D341Med (cell line): ENCODE measurements at regions not wholly inside any gene's neighbourhood (a gene's known extent, or its start where the extent isn't known, plus 50 kb on each side); places are given as distances from the start of the nearest gene placed in this dataset.

ENCODE experiments used
- DNase-seq: peaks from one replicate; pipeline ENCODE4 v3.0.0; 2012; ENCODE audit warnings: low spot score

DNA sequence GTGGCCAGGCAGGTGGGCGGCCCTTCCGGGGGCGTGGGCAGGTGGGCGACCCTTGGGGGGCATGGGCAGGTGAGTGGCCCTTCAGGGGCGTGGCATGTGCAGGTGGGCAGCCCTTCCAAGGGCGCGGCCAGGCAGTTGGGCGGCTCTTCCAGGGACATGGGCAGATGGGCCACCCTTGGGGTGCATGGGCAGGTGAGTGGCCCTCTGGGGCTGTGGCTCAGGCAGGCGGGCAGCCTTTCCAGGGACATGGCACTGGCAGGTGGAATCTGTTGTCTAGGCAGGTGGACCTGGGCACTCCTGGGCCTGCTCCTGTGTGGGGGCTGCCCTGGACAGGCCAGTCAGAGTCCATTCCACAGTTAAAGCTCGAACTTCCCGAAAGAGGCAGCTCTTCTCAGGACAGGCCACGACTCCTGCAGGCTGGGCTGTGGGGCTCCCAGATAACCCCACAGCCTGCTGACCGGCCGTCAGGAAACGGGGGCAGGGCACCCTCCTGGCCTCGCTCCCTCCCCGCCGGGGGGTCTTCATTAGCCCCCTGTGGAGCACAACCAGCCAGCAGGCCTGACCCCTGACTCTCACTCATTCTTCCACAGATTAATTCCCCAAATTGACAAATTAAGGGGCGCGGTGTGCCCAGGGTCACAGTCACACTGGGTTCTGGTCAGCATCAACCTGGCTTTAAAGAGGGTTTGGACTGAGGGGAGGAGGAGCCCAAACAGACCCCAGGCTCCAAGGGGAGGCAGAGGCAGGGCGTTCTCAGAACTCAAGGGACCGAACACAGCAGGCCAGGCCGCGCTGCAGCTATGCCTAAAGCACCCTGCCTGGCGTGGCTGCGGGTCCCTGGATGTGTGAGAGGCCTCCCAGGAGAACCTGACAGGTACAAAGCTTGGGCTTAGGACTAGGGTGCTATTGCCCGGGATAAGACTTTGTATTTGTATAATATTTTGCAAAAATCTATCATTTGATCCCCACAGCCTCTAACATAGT, 130.0 kb downstream of the DLL1 start:
- DNase-seq = no peak

DNA sequence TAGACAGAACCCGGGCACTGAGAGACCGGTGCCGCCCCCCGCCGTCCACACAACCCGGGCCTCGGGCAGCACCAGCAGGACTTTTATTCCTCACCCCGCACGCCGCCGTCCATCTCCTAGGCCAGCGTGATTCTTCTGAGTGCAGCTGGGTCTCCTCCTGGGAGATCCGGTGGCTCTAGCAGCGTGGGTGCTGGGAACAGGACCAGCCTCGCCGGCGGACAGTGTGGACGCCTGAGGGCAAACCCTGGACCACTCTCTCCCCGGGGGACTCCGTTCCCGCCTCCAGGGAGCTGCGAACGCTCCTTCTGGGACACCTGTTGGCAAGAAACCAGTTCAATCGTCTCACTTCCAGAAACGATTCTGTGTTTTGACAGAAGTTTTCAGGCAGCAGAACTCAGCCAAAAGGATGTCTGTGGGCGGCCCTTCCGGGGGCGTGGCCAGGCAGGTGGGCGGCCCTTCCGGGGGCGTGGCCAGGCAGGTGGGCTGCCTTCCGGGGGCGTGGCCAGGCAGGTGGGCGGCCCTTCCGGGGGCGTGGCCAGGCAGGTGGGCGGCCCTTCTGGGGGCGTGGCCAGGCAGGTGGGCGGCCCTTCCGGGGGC, 130.7 kb downstream of the DLL1 start:
- no peak for DNase-seq

DNA sequence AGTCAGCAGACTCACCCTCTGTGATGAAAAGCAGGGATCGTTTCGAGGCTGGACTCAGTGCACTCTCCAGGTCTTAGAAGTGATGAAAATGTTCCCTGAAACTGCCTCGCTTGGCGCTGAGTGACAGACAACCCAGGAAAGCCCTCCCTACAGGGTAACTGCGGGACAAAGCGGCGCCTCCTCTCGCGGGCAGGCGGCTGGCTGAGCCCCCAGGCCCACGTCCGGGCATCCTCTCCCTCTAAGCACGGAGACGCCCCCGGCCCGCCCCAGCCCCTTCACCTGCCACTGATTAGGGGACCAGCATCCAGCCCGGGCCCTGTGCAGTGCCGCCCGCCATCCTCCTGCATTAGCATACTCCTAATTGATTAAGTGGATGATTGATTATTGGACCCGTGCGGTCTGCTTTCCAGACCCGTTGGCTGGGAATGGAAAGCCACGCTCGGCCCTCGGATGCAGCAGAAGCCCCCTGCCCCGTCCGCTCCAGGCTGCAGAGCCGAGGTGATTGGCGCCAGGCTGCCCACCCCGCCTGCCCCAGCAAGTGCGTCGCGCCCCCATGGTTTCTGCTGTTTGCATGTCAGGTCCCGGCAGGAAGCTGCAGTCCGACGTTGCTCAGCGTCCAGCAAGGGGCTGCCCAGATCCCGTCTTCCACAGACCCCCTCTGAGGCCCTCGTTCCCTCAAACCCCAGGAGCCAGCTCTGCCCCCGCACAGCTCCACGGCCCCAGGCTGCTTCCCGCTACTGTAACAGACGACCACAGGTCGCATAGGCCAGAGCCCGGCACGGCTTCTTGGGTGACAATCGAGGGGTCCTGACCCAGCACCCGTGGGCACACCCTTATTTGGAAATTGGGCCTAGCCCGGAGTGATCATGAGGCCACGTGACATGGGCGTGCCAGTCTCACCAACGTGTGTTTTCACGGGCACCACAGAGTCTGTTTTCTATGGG, 131.6 kb downstream of the DLL1 start:
- DNase-seq = no peak

DNA sequence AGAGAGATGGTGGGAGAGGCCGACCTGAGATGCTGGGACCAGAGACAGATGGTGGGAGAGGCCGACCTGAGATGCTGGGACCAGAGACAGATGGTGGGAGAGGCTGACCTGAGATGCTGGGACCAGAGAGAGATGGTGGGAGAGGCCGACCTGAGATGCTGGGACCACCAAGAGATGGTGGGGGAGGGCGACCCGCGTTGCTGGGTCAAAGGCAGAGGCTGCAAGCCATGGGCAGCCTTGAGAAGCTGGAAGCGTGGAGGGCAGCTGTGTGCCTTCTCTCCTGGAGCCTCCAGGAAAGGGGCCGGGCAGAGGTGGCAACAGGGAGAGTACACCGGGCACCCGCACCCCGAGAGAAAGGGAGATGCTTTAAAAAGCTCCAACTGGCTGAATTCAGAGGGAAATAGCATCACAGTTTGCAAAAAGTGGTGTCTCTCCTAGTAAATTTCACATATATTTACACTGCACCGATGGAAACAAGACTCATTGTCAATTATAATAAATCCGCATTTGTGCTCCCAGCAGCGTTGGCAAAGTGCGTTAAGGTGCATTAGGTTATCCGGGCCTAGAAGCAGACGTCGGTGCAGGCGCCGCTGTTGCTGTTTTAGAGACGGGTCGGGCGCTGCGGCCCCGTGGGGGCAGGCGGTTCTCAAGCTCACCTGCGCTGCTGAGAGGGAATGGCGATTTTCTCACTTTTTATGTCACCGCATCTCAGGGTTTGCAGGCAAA, 132.4 kb downstream of the DLL1 start:
- DNase-seq = no peak

DNA sequence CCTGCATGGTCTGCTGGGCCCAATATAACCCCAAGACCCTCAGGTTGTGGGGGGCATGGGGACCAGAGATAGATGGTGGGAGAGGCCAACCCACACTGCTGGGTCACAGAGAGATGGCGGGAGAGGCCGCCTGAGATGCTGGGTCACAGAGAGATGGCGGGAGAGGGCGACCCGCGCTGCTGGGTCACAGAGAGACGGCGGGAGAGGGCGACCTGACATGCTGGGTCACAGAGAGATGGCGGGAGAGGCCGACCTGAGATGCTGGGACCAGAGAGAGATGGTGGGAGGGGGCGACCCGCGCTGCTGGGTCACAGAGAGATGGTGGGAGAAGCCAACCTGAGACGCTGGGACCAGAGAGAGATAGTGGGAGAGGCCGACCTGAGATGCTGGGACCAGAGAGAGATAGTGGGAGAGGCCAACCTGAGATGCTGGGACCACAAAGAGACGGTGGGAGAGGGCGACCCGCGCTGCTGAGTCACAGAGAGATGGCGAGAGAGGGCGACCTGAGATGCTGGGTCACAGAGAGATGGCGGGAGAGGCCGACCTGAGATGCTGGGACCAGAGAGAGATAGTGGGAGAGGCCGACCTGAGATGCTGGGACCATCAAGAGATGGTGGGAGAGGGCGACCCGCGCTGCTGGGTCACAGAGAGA, 133.2 kb downstream of the DLL1 start:
- no peak for DNase-seq

DNA sequence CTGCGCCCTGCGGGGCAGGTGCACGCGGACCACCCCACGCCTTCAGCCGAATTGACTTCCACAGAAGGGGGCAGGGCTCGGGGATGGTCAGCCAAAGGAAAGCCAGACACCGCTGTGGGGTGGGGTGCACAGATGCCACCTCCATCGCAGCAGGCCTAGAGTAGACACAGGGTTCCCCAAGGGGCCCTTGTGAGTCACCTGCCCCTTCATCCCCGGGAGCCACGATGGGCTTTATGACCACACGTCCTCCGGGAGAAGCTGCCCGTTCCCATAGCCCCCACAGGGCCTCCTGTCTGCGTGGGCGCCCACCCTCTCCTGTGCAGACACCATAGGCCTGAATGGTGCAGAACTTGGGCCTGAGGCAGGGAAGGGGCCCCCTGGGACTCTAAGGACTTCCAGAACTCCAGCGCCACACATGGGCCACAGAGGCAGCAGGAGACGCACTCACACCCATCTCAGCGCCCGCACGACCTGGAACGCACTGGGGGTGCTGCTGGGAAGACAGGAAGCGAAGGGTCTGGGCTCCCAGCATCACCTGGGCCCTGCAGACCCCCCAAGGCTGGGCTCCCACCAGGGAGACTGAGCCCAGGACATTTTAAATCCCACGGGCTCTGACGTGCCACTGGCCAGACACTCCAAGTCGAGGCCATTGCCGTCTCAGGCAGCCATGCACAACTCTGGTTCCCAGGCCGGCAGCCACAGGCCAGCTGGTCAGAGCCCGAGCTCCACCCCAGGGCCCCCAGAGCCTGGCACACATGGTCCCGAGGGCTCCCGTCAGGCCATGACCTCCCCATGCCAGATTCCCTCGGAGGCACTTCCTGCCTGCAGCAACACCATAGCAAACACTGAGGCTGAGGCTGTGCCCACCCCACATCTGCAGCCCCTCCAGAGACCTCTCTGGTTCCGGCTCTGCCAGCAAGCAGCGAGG, 134.2 kb downstream of the DLL1 start:
- no peak for DNase-seq

DNA sequence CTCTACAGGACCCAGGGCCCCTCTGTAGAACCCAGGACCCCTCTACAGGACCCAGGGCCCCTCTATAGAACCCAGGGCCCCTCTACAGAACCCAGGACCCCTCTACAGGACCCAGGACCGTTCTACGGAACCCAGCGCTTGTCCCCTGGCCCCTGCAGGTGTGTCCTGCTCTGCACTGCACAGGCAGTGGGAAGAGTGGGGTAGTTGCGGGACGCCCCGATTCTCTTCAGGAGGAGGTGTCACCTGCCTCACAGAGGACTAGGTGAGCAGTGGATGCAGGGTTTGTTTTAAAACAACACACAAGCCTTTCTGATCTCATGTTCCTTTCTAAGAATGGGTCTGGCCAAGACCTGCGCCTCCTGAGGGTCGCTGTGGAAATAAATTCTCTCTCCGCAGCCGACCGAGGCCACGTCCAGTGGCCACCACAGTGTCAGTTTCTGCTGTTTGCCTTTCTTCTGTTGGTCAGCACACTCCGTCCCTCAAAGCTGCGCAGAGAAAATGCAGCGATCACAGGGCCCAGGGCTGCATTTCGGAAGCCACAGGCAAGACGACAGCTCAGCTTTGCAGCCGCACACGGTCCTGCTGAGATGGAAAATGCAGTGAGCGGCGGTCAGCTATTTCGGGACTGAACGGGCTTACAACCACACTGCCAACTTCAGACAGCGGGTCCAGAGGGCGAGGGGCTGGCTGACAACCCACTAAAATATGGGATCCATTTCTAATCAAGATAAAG, 135.2 kb downstream of the DLL1 start:
- DNase-seq = no peak

DNA sequence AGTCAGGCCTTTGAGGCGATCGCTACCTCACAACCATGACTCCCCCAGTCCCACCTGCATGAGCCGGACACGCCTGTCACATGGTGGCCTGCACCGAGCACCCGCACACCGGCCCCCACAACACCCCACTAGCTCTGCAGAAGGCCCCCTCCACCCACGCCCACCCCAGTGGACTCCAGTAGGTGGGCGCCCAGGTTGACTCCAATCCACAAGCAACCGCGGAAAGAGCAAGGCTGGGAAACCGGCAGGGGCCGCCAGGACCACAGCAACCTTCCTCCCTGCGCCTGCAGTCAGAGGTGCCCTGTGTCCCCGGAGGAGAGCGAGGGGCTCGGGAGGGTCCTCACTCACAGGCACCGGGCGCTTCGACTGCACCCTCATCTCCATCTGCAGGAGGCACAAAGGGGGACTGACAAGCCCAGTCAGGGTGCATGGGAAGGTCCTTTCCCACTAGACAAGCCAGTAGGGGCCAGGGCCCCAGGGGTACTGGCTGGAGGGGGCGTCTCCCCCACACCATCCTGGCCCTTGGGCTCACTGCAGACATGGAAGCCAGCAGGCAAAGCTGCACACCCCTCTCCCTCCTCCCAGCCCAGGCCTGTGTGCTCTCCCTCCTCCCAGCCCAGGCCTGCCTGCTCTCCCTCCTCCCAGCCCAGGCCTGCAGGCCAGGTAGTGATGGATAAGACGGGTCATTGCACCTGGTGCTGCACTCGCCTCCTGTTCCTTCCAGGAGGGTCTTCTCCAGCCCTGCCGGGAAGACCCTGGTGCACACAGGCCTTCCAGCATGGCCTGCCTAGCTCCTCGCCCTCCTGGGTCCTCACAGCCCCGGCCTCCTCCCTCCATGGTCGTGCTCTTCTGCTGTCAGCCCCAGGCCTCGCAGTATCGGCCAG, 137.2 kb downstream of the DLL1 start:
- no peak for DNase-seq

DNA sequence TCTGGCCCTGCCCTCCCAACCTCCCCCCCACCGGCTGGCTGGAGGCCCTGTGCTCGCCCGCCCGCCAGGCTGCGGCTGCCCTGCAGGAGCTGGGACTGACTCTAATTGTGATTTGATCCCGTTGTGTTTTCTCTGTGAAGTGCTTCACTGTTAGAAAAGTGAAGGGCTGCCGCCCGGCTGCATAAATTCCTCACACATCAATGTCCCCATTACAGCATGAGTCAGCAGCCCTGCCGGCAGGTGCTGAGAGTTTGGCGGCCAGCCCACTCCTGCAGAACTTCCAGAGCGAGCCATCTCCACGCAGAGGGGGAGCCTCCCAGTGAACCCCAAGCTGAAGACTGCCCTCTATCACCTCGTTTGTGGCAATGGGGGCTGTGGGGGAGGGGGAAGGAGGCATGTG, 137.9 kb downstream of the DLL1 start:
- no peak for DNase-seq

DNA sequence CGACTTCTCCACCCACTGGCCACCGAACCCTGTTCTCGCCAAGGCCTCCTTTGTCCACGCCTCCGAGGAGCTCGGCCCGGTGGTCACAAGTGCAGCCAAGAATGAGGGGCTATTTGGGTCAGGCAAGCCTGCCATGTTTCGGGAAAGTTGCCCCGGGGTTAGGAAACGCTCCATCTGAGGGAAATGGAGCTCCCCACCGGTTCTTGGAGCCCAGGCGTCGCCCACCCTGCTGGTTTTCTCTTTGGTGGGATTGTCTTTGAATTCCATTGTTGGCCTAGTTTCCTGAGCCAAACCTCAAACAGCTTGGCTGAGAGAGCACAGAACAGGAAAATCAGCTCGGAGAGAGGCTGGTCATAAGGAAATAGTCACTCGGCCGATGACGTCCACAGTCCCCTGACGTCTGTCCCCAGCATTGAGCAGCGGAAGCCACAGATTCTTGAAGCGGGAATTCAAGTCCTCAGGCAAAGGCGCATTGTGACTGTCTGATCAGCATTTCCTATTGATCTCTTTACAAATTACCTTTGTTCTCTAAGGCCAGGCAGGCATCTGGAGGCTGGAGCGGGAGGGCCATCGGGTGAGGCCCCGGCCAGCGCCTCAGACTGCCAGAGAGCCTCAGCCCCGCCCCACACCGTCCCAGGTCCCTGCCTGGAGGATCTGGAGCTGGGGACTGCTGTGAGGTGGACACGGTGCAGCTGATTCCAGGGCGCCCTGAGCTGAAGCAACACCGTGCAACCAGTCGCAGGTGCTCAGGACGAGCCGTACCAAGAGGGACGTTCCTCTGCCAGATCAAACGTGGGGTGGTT, 138.6 kb downstream of the DLL1 start:
- DNase-seq = no peak

DNA sequence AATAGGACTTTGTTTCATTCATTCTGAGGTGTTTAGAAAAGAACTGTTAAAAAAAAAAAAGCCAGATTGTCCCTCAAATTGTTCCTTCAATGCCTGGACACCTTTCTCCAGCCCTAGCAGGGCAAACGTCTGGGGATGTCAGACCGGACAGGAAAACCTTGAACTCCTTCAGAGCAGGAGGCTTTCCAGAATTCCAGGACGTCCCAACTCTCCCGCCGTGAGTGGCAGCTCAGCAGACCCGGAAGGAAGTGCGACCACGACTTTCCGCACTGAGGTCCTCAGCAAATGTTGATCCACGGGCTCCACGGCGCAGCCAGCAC, 139.1 kb downstream of the DLL1 start:
- DNase-seq = no peak

DNA sequence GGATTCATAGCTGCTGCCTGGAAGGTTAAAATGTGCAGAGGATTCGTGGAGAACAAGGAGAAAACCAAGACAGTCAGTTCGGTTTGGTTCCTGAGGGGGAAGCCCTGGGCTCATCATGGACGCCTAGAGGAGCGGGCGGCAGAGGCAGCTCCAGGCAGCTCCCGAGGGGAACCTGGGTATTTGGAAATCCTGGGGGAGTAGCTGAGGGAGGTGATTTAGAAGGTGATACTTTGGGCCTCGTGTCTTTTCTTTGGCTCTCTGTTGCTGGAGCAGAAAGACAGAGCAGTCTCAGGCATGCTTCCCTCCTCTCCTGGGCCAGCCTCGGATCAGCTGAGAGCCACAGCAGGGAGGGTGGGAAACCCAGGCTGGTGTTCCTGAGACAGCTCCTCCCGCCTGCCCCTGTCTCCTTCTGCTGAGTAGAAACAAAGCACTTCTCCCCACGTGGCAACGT, 139.5 kb downstream of the DLL1 start:
- no peak for DNase-seq

DNA sequence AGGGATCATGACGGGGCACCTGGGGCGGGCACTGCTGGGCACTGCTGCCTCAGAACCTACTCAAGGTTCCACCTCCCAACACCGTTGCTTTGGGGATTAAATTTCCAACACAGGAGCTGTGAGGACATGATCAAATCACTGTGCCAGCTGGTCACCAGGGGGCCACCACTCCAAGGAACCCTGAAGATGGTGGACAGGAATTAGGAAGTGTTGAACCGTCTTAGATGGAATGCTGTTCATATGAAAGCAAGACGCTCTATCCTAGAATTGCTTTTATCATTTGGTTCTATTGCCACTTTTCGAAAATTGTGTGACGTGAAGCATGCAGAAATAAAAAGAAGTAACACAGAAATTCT, 140.3 kb downstream of the DLL1 start:
- DNase-seq = no peak

DNA sequence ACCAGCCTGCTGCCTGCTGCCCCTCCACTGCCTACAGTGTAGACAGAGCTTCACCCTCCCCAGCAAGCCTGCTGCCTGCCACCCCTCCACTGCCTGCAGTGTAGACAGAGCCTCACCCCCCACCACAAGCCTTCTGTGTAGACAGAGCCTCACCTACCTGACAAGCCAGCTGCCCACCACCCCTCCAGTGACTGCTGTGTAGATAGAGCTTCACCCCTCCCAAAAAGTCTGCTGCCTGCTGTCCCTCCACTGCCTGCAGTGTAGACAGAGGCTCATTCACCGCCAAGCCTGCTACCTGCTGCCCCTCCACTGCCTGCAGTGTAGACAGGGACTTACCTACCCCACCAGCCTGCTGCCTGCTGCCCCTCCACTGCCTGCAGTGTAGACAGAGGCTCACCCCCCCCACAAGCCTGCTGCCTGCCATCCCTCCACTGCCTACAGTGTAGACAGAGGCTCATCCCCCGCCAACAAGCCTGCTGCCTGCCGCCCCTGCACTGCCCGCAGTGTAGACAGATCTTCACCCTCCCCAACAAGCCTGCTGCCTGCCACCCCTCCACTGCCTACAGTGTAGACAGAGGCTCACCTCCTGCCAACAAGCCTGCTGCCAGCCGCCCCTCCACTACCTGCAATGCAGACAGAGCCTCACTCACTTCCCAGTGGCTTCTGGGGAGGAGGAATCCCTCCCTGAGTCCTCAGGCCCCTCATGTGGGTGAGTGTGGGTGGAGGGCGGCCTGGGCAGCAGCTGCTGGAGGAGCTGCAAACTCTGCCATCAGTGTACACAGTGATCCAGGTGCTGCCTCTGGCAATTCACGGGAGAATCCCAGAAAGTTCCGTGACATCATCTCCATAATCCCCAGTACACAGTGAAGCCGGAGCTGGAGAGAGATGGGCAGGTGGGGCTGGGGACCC, 140.9 kb downstream of the DLL1 start:
- no peak for DNase-seq

DNA sequence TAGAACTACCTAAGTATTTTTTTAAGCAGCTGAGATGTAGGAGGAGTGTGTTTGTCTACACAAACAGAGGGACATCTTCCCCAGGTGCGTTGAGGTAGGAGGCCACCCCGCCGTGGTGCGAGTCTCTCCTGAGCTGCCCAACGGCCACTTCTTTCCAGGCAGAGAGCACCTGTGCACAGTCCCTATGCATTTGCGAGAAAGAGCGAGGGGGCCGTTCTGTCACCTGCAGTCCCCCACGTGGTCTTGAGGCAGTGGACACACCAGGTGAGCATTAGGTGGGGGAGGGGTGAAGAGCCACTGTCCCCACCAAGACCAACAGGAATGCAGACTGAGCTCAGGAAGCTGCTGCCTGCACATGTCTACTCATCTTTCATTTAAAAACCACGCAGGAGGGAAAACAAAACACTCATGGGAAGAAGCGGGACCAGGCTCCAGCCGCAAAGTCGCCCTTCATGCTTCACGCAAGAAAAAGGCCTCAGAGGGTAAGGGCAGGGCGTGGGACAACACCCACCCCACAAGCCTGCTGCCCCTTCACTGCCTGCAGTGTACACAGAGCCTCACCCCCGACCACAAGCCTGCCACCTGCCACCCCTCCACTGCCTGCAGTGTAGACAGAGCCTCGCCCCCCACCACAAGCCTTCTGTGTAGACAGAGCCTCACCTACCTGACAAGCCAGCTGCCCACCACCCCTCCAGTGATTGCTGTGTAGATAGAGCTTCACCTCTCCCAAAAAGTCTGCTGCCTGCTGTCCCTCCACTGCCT, 142.0 kb downstream of the DLL1 start:
- DNase-seq = no peak
